IMR-90 (cell line): ENCODE measurements at regions not wholly inside any gene's neighbourhood (a gene's known extent, or its start where the extent isn't known, plus 50 kb on each side); places are given as distances from the start of the nearest gene placed in this dataset.

Experiments used
- ATAC-seq: fragments of 200-7000 bp; cut with Tn5 transposase; 2 replicates; pipeline ENCODE4 v1.9.1; 2020; ENCODE audit warnings: low read depth, mild to moderate bottlenecking, moderate library complexity
- BruUV-seq: library from RNA; stranded (reverse); fragments of 400-500 nt; replicated peaks from 2 replicates; lab custom pipeline; 2021; lab: Mats Ljungman, UMichigan
- CTCF ChIA-PET: fragments of 300-600 bp; formaldehyde crosslinking; extraction: SDS; loops from one replicate; lab custom pipeline; 2021; ENCODE audit warnings: antibody characterized with exemption; lab: Yijun Ruan, JAX
- POLR2A ChIA-PET: fragments of 300-600 bp; sonication (Branson Sonifier 250); formaldehyde crosslinking; loops from one replicate; lab custom pipeline; 2022; ENCODE audit warnings: antibody characterized with exemption; ENCODE audit not compliant: unreplicated experiment; lab: Charles Lee
- DNase-seq: peaks from one replicate; pipeline ENCODE4 v3.0.0; 2013
- H2AFZ ChIP-seq: replicated peaks from 2 replicates; pipeline ENCODE3; 2013; ENCODE audit warnings: low read length, mild to moderate bottlenecking; ENCODE audit not compliant: poor library complexity
- H2AK5ac ChIP-seq: 2 replicates; pipeline ENCODE4 v1.6.1; 2013; ENCODE audit warnings: low read depth, low read length, inconsistent platforms
- H2AK9ac ChIP-seq: replicated peaks from 2 replicates; pipeline ENCODE3; 2013; ENCODE audit warnings: mild to moderate bottlenecking, low read depth, low read length, moderate library complexity; ENCODE audit not compliant: poor library complexity
- H2BK120ac ChIP-seq: 2 replicates; pipeline ENCODE4 v1.6.1; 2013; ENCODE audit warnings: low read depth, low read length, inconsistent platforms
- H2BK15ac ChIP-seq: 3 replicates; pipeline ENCODE4 v1.6.1; 2013; ENCODE audit warnings: low read depth, low read length, inconsistent platforms
- H2BK20ac ChIP-seq: 2 replicates; pipeline ENCODE4 v1.6.1; 2013; ENCODE audit warnings: low read depth, mild to moderate bottlenecking, inconsistent platforms, low read length, moderate library complexity
- H2BK5ac ChIP-seq: 2 replicates; pipeline ENCODE4 v1.6.1; 2013; ENCODE audit warnings: mild to moderate bottlenecking, low read depth, low read length, inconsistent platforms; ENCODE audit not compliant: poor library complexity, severe bottlenecking
- H3K14ac ChIP-seq: replicated peaks from 2 replicates; pipeline ENCODE4 v1.6.1; 2013; ENCODE audit warnings: low read depth, low read length, inconsistent platforms
- H3K18ac ChIP-seq: 2 replicates; pipeline ENCODE4 v1.6.1; 2013; ENCODE audit warnings: low read depth, low read length, control low read depth
- H3K23ac ChIP-seq: 2 replicates; pipeline ENCODE4 v1.6.1; 2013; ENCODE audit warnings: low read depth, low read length, inconsistent platforms
- H3K27ac ChIP-seq: 2 replicates; pipeline ENCODE4 v1.5.1; 2013; ENCODE audit warnings: mild to moderate bottlenecking, control low read depth, low read length; ENCODE audit not compliant: insufficient read depth
- H3K27me3 ChIP-seq: 2 replicates; pipeline ENCODE4 v1.6.1; 2013; ENCODE audit warnings: low read length; ENCODE audit not compliant: control insufficient read depth, insufficient read depth
- H3K36me3 ChIP-seq: 2 replicates; pipeline ENCODE4 v1.6.1; 2013; ENCODE audit warnings: low read length, mixed read lengths; ENCODE audit not compliant: control insufficient read depth, insufficient read depth
- H3K4ac ChIP-seq: 2 replicates; pipeline ENCODE4 v1.6.1; 2013; ENCODE audit warnings: low read depth, low read length, inconsistent platforms
- H3K4me1 ChIP-seq: 2 replicates; pipeline ENCODE4 v1.6.1; 2013; ENCODE audit warnings: low read length, mixed read lengths; ENCODE audit not compliant: control insufficient read depth, insufficient read depth
- H3K4me2 ChIP-seq: 2 replicates; pipeline ENCODE4 v1.6.1; 2013; ENCODE audit warnings: low read depth, mild to moderate bottlenecking, control low read depth, low read length, moderate library complexity
- H3K4me3 ChIP-seq: 2 replicates; pipeline ENCODE4 v1.5.1; 2013; ENCODE audit warnings: low read depth, mild to moderate bottlenecking, control low read depth, low read length, moderate library complexity; ENCODE audit not compliant: insufficient read depth
- H3K56ac ChIP-seq: 2 replicates; pipeline ENCODE4 v1.6.1; 2013; ENCODE audit warnings: low read length, inconsistent platforms; ENCODE audit not compliant: insufficient read depth; ENCODE audit errors: extremely low read depth
- H3K79me1 ChIP-seq, 2 experiments: 2 replicates each; pipeline ENCODE4 v1.6.1; 2013; ENCODE audit warnings: low read length in 2 of 2, inconsistent platforms in 1 of 2, low read depth in 1 of 2
- H3K9ac ChIP-seq: 2 replicates; pipeline ENCODE4 v1.6.1; 2013; ENCODE audit warnings: low read depth, low read length, control low read depth
- H3K9me1 ChIP-seq: 2 replicates; pipeline ENCODE4 v1.6.1; 2013; ENCODE audit warnings: low read length, inconsistent platforms; ENCODE audit not compliant: insufficient read depth
- H3K9me3 ChIP-seq: 2 replicates; pipeline ENCODE4 v1.6.1; 2013; ENCODE audit warnings: low read length; ENCODE audit not compliant: control insufficient read depth, insufficient read depth
- H4K20me1 ChIP-seq: 2 replicates; pipeline ENCODE4 v1.6.1; 2013; ENCODE audit warnings: low read length, inconsistent platforms; ENCODE audit not compliant: insufficient read depth
- H4K5ac ChIP-seq: 2 replicates; pipeline ENCODE4 v1.6.1; 2013; ENCODE audit warnings: mild to moderate bottlenecking, low read depth, low read length, control low read depth
- H4K8ac ChIP-seq, 2 experiments: 2 replicates each; pipeline ENCODE4 v1.6.1; 2013; ENCODE audit warnings: low read depth in 2 of 2, low read length in 2 of 2, control low read depth in 1 of 2, inconsistent platforms in 1 of 2
- H4K91ac ChIP-seq: 2 replicates; pipeline ENCODE4 v1.6.1; 2013; ENCODE audit warnings: low read depth, low read length, inconsistent platforms; ENCODE audit not compliant: insufficient read depth
- BHLHE40 ChIP-seq: fragments of 150-350 bp; IDR thresholded peaks from 2 replicates; pipeline ENCODE4 v1.6.1; 2016; ENCODE audit warnings: mild to moderate bottlenecking, low read depth, low read length
- CEBPB ChIP-seq: IDR thresholded peaks from 2 replicates; pipeline ENCODE4 v1.6.1; 2012; ENCODE audit warnings: low read depth, low read length, improper control_type of control experiment
- CHD1 ChIP-seq: IDR thresholded peaks from 2 replicates; pipeline ENCODE4 v1.6.1; 2012; ENCODE audit warnings: low read depth, low read length, improper control_type of control experiment
- MAFK ChIP-seq: IDR thresholded peaks from 2 replicates; pipeline ENCODE4 v1.6.1; 2012; ENCODE audit warnings: low read depth, low read length, improper control_type of control experiment
- MAZ ChIP-seq: IDR thresholded peaks from 2 replicates; pipeline ENCODE4 v1.6.1; 2012; ENCODE audit warnings: low read depth, mild to moderate bottlenecking, low read length, improper control_type of control experiment, moderate library complexity, borderline replicate concordance
- MXI1 ChIP-seq: IDR thresholded peaks from 2 replicates; pipeline ENCODE4 v1.6.1; 2012; ENCODE audit warnings: low read depth, mild to moderate bottlenecking, low read length, moderate library complexity, borderline replicate concordance
- NFE2L2 ChIP-seq: fragments of 150-350 bp; IDR thresholded peaks from 2 replicates; pipeline ENCODE4 v1.6.1; 2016; ENCODE audit warnings: low read depth, mild to moderate bottlenecking, low read length
- POLR2A ChIP-seq: IDR thresholded peaks from 2 replicates; pipeline ENCODE4 v1.6.1; 2012; ENCODE audit warnings: mild to moderate bottlenecking, low read depth, low read length
- RAD21 ChIP-seq: IDR thresholded peaks from 2 replicates; pipeline ENCODE4 v1.6.1; 2012; ENCODE audit warnings: low read length, improper control_type of control experiment
- RCOR1 ChIP-seq: IDR thresholded peaks from 2 replicates; pipeline ENCODE4 v1.6.1; 2012; ENCODE audit warnings: mild to moderate bottlenecking, low read length, improper control_type of control experiment; ENCODE audit not compliant: insufficient replicate concordance
- RFX5 ChIP-seq: IDR thresholded peaks from 2 replicates; pipeline ENCODE4 v1.8.0; 2012; ENCODE audit warnings: low read depth, mild to moderate bottlenecking, low read length, moderate library complexity
- SMC3 ChIP-seq: fragments of 150-350 bp; IDR thresholded peaks from 2 replicates; pipeline ENCODE4 v1.6.1; 2016; ENCODE audit warnings: low read depth, mild to moderate bottlenecking, antibody characterized with exemption, low read length, moderate library complexity
- WGBS, 2 experiments: methylation state at CpG; one replicate each; pipeline versions ENCODE4 v1.1.5 to v1.1.7; 2013; ENCODE audit warnings: missing lambda C conversion rate in 2 of 2; ENCODE audit not compliant: insufficient read length in 1 of 2; ENCODE audit errors: extremely low coverage in 2 of 2; 5-methylcytosine and 5-hydroxymethylcytosine counted together
- dilution Hi-C: fragments of 300-500 bp; cut with HindIII; formaldehyde crosslinking; loops from one replicate; pipeline ENCODE4 v1.14.3; 2018; ENCODE audit warnings: low sequenced_read_pairs; ENCODE audit not compliant: unreplicated experiment
- in situ Hi-C: fragments of 300-500 bp; cut with MboI; formaldehyde crosslinking; loops from 3 replicates; pipeline ENCODE4 v1.14.3; 2019; ENCODE audit warnings: low sequenced_read_pairs, inconsistent platforms, mixed read lengths
- intact Hi-C: fragments of 100-400 bp; cut with micrococcal nuclease; formaldehyde crosslinking; loops from 2 replicates; pipeline ENCODE4 v1.10.0; 2022
- TF ChIP-seq, protein P1 (sequence below): fragments of 150-350 bp; IDR thresholded peaks from 2 replicates; pipeline ENCODE4 v1.6.1; 2017; ENCODE audit warnings: mild to moderate bottlenecking, antibody characterized with exemption, low read length, low read depth
- TF ChIP-seq, protein P2 (sequence below): fragments of 150-350 bp; IDR thresholded peaks from 2 replicates; pipeline ENCODE4 v1.6.1; 2016; ENCODE audit warnings: low read depth, mild to moderate bottlenecking, low read length, moderate library complexity, borderline replicate concordance

DNA sequence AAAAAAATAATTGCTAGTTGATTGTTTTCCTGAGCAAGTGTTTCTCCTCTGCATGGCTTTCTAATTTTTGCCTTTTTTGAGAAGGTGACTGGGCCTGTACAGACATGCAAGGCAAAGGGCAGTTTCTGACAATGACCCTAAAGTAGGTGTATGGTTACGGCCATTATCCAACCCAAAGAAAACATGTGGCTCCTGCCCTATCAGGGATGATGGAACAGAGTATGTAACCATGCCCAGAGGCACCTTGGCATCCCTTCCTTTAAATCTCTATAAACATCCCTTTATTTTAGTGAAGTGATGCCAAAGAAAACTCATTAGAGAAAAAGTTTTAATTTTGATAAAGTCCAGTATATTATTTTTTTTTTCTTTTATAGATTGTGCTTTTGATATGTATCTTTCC, 217.5 kb downstream of the LPIN1 start:
- H3K4me3 ChIP-seq: no peak overlapping the region
- intact Hi-C loops: no loop called here
- no peak overlapping the region for H3K14ac ChIP-seq
- H3K23ac ChIP-seq: no peak overlapping the region
- no CpG with 5 or more reads among the region's 1 CpG for WGBS, 2 experiments
- no peaks in the 10 kb centered on the region for H3K9me3 ChIP-seq
- dilution Hi-C loops: no loop called here
- in situ Hi-C loops: no loop called here
- no peaks in the 10 kb centered on the region for H3K9me1 ChIP-seq
- DNase-seq (no peak), ATAC-seq (no peak)
- TF ChIP-seq CEBPB (no peak), BHLHE40 (no peak), POLR2A (no peak), RFX5 (no peak), MAFK (no peak), RCOR1 (no peak), RAD21 (no peak), NFE2L2 (no peak), MXI1 (no peak), SMC3 (no peak), MAZ (no peak), CHD1 (no peak)
- TF ChIP-seq, protein P1, sequence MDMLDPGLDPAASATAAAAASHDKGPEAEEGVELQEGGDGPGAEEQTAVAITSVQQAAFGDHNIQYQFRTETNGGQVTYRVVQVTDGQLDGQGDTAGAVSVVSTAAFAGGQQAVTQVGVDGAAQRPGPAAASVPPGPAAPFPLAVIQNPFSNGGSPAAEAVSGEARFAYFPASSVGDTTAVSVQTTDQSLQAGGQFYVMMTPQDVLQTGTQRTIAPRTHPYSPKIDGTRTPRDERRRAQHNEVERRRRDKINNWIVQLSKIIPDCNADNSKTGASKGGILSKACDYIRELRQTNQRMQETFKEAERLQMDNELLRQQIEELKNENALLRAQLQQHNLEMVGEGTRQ: no peak
- TF ChIP-seq, protein P2, sequence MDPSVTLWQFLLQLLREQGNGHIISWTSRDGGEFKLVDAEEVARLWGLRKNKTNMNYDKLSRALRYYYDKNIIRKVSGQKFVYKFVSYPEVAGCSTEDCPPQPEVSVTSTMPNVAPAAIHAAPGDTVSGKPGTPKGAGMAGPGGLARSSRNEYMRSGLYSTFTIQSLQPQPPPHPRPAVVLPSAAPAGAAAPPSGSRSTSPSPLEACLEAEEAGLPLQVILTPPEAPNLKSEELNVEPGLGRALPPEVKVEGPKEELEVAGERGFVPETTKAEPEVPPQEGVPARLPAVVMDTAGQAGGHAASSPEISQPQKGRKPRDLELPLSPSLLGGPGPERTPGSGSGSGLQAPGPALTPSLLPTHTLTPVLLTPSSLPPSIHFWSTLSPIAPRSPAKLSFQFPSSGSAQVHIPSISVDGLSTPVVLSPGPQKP: no peak
- H3K4me2 ChIP-seq: no peak overlapping the region
- no peak overlapping the region for H2AK5ac ChIP-seq
- no peak overlapping the region for H4K91ac ChIP-seq
- no peak overlapping the region for H2BK20ac ChIP-seq
- H4K20me1 ChIP-seq: no peaks in the 10 kb centered on the region
- no peak overlapping the region for H2AK9ac ChIP-seq
- ChIA-PET CTCF (no interaction called here), POLR2A (no interaction called here)
- no peak overlapping the region for H2BK120ac ChIP-seq
- H3K79me1 ChIP-seq: no peaks in the 10 kb centered on the region
- no peak overlapping the region for H3K18ac ChIP-seq
- BruUV-seq: no TSS peak
- no peak overlapping the region for H2BK15ac ChIP-seq
- H4K8ac ChIP-seq: no peak overlapping the region
- H3K56ac ChIP-seq: no peak overlapping the region
- no peak overlapping the region for H3K27ac ChIP-seq
- H3K36me3 ChIP-seq: no peaks in the 10 kb centered on the region
- no peaks in the 10 kb centered on the region for H3K4me1 ChIP-seq
- no peak overlapping the region for H2BK5ac ChIP-seq
- H2AFZ ChIP-seq: no peak overlapping the region
- no peak overlapping the region for H3K4ac ChIP-seq
- no peak overlapping the region for H4K5ac ChIP-seq
- no peak overlapping the region for H3K9ac ChIP-seq
- H3K27me3 ChIP-seq: no peaks in the 10 kb centered on the region; the same call in 1 of the 2 replicates
